22Rv1 (cell line): ENCODE measurements at regions not wholly inside any gene's neighbourhood (a gene's known extent, or its start where the extent isn't known, plus 50 kb on each side); places are given as distances from the start of the nearest gene placed in this dataset.

Source experiments
- ZFX ChIP-seq: fragments of 450-650 bp; IDR thresholded peaks from 2 replicates; pipeline ENCODE4 v1.6.1; 2017; ENCODE audit warnings: antibody characterized with exemption, borderline replicate concordance
- TF ChIP-seq, protein P1 (sequence below): fragments of 450-650 bp; IDR thresholded peaks from 2 replicates; pipeline ENCODE4 v1.5.1; 2017; ENCODE audit warnings: mild to moderate bottlenecking

DNA sequence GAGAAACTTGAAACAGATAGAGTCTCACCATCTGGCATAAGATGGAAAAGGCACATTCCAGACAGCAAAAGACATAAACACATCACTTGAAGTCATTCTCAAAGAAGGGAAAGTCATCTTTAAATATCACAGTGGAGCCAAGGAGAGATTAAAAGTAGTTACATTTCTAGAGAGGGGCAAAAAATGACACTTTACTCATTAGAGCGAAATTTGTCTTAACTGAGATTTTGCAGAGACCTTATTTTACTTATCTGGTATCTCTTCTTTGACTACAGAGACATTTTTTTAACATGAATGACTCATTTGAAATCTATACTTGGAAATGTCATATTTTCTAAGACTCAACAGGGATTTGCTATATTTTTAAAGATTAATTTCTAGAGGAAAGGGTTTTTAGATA is 339.0 kb upstream of the KIF2B start:
- TF ChIP-seq, protein P1, sequence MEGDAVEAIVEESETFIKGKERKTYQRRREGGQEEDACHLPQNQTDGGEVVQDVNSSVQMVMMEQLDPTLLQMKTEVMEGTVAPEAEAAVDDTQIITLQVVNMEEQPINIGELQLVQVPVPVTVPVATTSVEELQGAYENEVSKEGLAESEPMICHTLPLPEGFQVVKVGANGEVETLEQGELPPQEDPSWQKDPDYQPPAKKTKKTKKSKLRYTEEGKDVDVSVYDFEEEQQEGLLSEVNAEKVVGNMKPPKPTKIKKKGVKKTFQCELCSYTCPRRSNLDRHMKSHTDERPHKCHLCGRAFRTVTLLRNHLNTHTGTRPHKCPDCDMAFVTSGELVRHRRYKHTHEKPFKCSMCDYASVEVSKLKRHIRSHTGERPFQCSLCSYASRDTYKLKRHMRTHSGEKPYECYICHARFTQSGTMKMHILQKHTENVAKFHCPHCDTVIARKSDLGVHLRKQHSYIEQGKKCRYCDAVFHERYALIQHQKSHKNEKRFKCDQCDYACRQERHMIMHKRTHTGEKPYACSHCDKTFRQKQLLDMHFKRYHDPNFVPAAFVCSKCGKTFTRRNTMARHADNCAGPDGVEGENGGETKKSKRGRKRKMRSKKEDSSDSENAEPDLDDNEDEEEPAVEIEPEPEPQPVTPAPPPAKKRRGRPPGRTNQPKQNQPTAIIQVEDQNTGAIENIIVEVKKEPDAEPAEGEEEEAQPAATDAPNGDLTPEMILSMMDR, result no peak
- TF ChIP-seq ZFX, result no peak
